Testis (tissue), 2 donors: ENCODE measurements at regions not wholly inside any gene's neighbourhood (a gene's known extent, or its start where the extent isn't known, plus 50 kb on each side); places are given as distances from the start of the nearest gene placed in this dataset.

ENCODE experiments used
- DNase-seq: peaks from one replicate; pipeline ENCODE4 v3.0.0-alpha.2; 2019
- H3K27ac ChIP-seq, 2 donors: fragments of 200-600 bp; sonication (generic); one replicate each; pipeline ENCODE4 v1.5.1; 2019
- H3K27me3 ChIP-seq: fragments of 200-600 bp; sonication (generic); one replicate; pipeline ENCODE4 v1.5.1; 2019
- H3K36me3 ChIP-seq: fragments of 200-600 bp; sonication (generic); one replicate; pipeline ENCODE4 v1.5.1; 2017; ENCODE audit warnings: low read depth; ENCODE audit errors: missing control alignments
- H3K4me1 ChIP-seq: fragments of 200-600 bp; sonication (generic); one replicate; pipeline ENCODE4 v1.5.1; 2019
- H3K4me3 ChIP-seq, 2 donors: fragments of 200-600 bp; sonication (generic); one replicate each; pipeline ENCODE4 v1.5.1; 2017 to 2019
- H3K9me3 ChIP-seq: fragments of 200-600 bp; sonication (generic); one replicate; pipeline ENCODE4 v1.5.1; 2017
- POLR2A ChIP-seq: fragments of 450-650 bp; IDR thresholded peaks from one replicate; pipeline ENCODE4 v1.6.1; 2017; ENCODE audit warnings: antibody characterized with exemption, mild to moderate bottlenecking, moderate library complexity
- WGBS, 2 donors: methylation state at CpG; one replicate each; pipeline ENCODE4 v1.1.5; 2018; 5-methylcytosine and 5-hydroxymethylcytosine counted together
- intact Hi-C: fragments of 100-400 bp; cut with DNase I; formaldehyde crosslinking; loops from one replicate; pipeline ENCODE4 v1.15.1; 2023; ENCODE audit warnings: low total_unique reads
- TF ChIP-seq, protein P1 (sequence below), 3 experiments: fragments of 450-650 bp in 2 of 3; fragments of 200-600 bp in 1 of 3; sonication (generic) in 1 of 3; IDR thresholded peaks; one replicate each; pipeline ENCODE4 v1.5.1; 2016 to 2019; ENCODE audit warnings: antibody characterized with exemption in 3 of 3, mild to moderate bottlenecking in 2 of 3, moderate library complexity in 1 of 3

DNA sequence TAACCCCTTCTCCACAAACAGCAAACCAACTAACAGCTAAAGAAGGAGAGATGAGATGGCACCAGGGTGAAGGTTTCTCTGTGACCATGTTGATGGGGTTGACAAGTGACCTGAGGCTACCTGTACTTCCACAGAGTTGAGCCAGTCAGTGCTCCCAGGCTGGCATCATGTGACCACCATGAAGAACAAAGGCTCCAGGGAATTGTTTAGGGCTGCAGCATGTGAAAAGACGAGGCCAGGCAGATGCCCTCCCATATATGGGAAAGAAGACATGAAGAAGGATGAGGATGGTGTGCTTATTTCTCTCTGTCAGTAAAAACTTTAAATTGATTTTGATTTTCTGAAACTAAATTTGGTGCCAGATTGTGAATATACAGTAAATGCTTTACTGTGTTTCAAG is 220.6 kb downstream of the OLFM4 start:
- no peak for TF ChIP-seq POLR2A
- TF ChIP-seq, protein P1, sequence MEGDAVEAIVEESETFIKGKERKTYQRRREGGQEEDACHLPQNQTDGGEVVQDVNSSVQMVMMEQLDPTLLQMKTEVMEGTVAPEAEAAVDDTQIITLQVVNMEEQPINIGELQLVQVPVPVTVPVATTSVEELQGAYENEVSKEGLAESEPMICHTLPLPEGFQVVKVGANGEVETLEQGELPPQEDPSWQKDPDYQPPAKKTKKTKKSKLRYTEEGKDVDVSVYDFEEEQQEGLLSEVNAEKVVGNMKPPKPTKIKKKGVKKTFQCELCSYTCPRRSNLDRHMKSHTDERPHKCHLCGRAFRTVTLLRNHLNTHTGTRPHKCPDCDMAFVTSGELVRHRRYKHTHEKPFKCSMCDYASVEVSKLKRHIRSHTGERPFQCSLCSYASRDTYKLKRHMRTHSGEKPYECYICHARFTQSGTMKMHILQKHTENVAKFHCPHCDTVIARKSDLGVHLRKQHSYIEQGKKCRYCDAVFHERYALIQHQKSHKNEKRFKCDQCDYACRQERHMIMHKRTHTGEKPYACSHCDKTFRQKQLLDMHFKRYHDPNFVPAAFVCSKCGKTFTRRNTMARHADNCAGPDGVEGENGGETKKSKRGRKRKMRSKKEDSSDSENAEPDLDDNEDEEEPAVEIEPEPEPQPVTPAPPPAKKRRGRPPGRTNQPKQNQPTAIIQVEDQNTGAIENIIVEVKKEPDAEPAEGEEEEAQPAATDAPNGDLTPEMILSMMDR (IDR thresholded peaks at IDR 0.05), result no peak
- H3K27ac ChIP-seq, result no peak overlapping the region
- H3K4me3 ChIP-seq, result no peak overlapping the region
- WGBS, 2 donors, result 50 to 70% methylated on average over 1 of the region's 1 CpG
- H3K9me3 ChIP-seq, result no peaks in the 10 kb centered on the region
- H3K36me3 ChIP-seq, result no peaks in the 10 kb centered on the region
- intact Hi-C loops, result no loop called here
- no peak for DNase-seq
- H3K4me1 ChIP-seq, result no peaks in the 10 kb centered on the region
- no peaks in the 10 kb centered on the region for H3K27me3 ChIP-seq

DNA sequence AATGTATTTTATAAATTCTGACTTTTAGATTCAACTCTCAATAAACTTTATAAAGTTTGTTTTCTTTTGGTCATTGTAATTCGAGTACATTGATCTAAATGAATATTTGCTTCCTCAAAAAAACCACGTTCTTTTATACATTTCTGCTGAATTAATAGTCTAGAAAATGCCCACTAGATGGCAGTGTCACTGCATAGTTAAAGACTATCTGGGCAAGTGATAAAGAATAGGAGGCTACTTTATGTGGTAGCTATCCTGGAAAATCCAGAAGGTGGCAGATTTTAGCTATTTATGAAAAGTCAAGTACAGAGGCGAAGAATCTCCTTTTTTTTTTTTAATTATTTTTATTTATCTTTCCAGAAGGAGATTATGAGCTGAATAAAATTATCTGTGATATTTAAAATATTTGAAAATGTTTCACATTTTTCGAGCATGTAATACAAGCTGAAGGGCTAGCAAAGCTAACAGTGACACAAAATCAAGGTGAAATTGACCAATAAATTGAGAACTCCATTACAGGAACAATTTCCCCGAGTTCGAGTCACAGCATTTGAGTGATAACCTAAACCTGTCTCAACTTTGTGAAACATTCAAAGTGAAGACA is 221.8 kb downstream of the OLFM4 start:
- TF ChIP-seq, protein P1 (IDR thresholded peaks at IDR 0.05), result peak; percentile 79 to 92 (median 84)
- no peak for TF ChIP-seq POLR2A
- H3K4me3 ChIP-seq, result no peak overlapping the region
- H3K4me1 ChIP-seq, result no peaks in the 10 kb centered on the region
- WGBS, 2 donors, result 30 to 41% methylated on average over 6 of the region's 6 CpGs
- no peak overlapping the region for H3K27ac ChIP-seq
- intact Hi-C loops, result no loop called here
- no peaks in the 10 kb centered on the region for H3K36me3 ChIP-seq
- no peaks in the 10 kb centered on the region for H3K9me3 ChIP-seq
- peak; percentile 43 for DNase-seq
- H3K27me3 ChIP-seq, result no peaks in the 10 kb centered on the region

DNA sequence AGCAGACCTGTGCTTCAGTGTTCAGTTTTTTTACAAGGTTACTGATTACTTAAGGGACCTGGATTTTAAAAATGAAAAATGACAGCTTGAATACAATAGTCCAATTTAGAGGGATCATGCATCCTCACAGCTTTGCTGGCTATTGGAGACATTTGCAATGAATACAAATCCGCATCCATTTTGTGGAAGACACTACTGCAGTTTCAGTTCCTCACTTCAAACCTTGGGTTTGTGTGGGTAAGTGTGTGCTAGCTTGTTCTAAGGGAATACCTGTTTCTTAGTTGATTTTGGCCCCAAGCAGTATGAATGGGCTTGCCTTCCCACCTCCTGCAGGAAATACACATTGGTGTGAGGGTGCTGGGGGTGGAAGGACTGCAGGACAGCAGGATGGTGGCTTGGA is 222.4 kb downstream of the OLFM4 start:
- no peaks in the 10 kb centered on the region for H3K4me1 ChIP-seq
- DNase-seq, result no peak
- no peaks in the 10 kb centered on the region for H3K27me3 ChIP-seq
- no peak overlapping the region for H3K27ac ChIP-seq
- no peaks in the 10 kb centered on the region for H3K36me3 ChIP-seq
- TF ChIP-seq, protein P1 (IDR thresholded peaks at IDR 0.05), result no peak
- no peak for TF ChIP-seq POLR2A
- no peak overlapping the region for H3K4me3 ChIP-seq
- intact Hi-C loops, result no loop called here
- 88 to 100% methylated on average over 1 of the region's 1 CpG for WGBS, 2 donors
- H3K9me3 ChIP-seq, result no peaks in the 10 kb centered on the region

DNA sequence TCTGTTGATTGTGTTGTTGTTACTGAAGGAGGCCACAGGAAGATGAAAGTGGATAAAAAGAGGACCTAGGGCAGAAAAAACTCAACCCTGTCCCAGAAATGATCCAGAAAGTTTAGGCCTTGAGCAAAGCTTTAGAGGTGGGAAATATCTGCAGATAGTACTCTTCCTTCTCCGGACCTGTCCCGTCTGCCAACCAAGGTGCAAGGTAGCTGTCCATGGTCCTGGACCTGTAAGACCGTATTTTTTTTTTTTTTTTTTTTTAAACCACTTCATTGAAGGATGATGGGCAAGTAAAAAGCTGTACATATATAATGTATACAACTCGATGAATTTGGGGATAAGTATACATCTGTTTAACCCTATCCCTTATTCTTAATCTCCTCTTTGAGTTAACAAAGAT is 225.9 kb downstream of the OLFM4 start:
- TF ChIP-seq POLR2A, result no peak
- TF ChIP-seq, protein P1 (IDR thresholded peaks at IDR 0.05), result no peak
- 28 to 73% methylated on average over 4 of the region's 4 CpGs for WGBS, 2 donors
- H3K9me3 ChIP-seq, result no peaks in the 10 kb centered on the region
- intact Hi-C loops, result no loop called here
- peak; percentile 22 for DNase-seq
- no peak overlapping the region for H3K27ac ChIP-seq
- no peaks in the 10 kb centered on the region for H3K4me1 ChIP-seq
- H3K36me3 ChIP-seq, result no peaks in the 10 kb centered on the region
- H3K4me3 ChIP-seq, result no peak overlapping the region
- no peaks in the 10 kb centered on the region for H3K27me3 ChIP-seq

DNA sequence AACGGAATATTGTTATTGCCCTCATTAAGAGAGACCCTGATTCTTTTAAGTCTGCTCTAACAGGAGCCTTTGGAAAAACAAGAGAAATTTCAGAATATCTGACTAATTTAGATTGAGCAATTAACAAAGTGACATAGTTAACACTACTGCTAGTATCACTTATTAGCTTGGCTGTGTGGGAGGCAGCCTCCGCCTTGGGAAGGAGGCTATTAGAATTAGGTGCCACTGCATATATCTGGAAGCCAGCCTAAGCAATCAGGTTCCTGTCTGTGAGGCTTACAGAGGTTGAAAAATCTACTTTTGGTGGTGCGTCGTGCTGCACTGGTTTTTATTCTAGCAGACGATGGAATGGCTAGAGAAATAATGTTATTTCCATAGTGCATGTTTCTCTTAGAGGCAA is 227.2 kb downstream of the OLFM4 start:
- Histone ChIP-seq H3K9me3 (no peaks in the 10 kb centered on the region), H3K4me1 (no peaks in the 10 kb centered on the region), H3K27ac (no peak overlapping the region), H3K27me3 (no peaks in the 10 kb centered on the region), H3K4me3 (no peak overlapping the region), H3K36me3 (no peaks in the 10 kb centered on the region)
- 87 to 89% methylated on average over 5 of the region's 5 CpGs for WGBS, 2 donors
- DNase-seq, result no peak
- intact Hi-C loops, result no loop called here
- TF ChIP-seq, protein P1 (IDR thresholded peaks at IDR 0.05), result no peak
